Adrenal gland (tissue), 9 donors: ENCODE measurements at regions not wholly inside any gene's neighbourhood (a gene's known extent, or its start where the extent isn't known, plus 50 kb on each side); places are given as distances from the start of the nearest gene placed in this dataset.

Experiments used
- DNase-seq, 7 donors: peaks; one replicate each; pipeline ENCODE4 v3.0.0-alpha.2; 2019 to 2020
- H3K27ac ChIP-seq, 5 donors: fragments of 200-600 bp; sonication (generic) in 4 of 5; 1 replicate in 3 of 5; 2 replicates in 2 of 5; pipeline versions ENCODE4 v1.5.1 to v1.8.0; 2016 to 2020; ENCODE audit warnings: mild to moderate bottlenecking in 1 of 5
- H3K27me3 ChIP-seq: fragments of 200-600 bp; 2 replicates; pipeline ENCODE4 v1.8.0; 2021
- H3K36me3 ChIP-seq, 2 donors: fragments of 200-600 bp; replicated peaks in 1 of 2; 1 replicate in 1 of 2; 2 replicates in 1 of 2; pipeline versions ENCODE4 v1.5.1 to v1.8.0; 2018 to 2022
- H3K4me1 ChIP-seq, 2 donors: fragments of 200-600 bp; replicated peaks in 1 of 2; 1 replicate in 1 of 2; 2 replicates in 1 of 2; pipeline versions ENCODE4 v1.5.1 to v1.8.0; 2018 to 2021
- H3K4me3 ChIP-seq, 4 donors: fragments of 200-600 bp; sonication (generic) in 3 of 4; one replicate each; pipeline ENCODE4 v1.5.1; 2016 to 2018
- H3K9me3 ChIP-seq, 3 donors: fragments of 200-600 bp; sonication (generic) in 1 of 3; replicated peaks in 1 of 3; 1 replicate in 2 of 3; 2 replicates in 1 of 3; pipeline versions ENCODE4 v1.5.1 to v1.8.0; 2016 to 2021
- POLR2A ChIP-seq, 2 donors: fragments of 450-650 bp; IDR thresholded peaks; one replicate each; pipeline ENCODE4 v1.6.1; 2017; ENCODE audit warnings: antibody characterized with exemption in 2 of 2, mild to moderate bottlenecking in 2 of 2, moderate library complexity in 1 of 2
- WGBS, 4 donors: extraction: QIAGEN DNeasy Blood & Tissue Kit in 2 of 4; methylation state at CpG; one replicate each; pipeline versions ENCODE4 v1.1.5 to v1.1.7; 2013 to 2017; 5-methylcytosine and 5-hydroxymethylcytosine counted together
- intact Hi-C, 2 donors: fragments of 100-400 bp; cut with DNase I; formaldehyde crosslinking; loops; one replicate each; pipeline versions ENCODE4 v1.14.1 to v1.15.0; 2022 to 2023
- TF ChIP-seq, protein P1 (sequence below), 6 experiments: fragments of 450-650 bp in 4 of 6; fragments of 200-600 bp in 2 of 6; sonication (generic) in 1 of 6; IDR thresholded peaks; 1 replicate in 5 of 6; 2 replicates in 1 of 6; pipeline versions ENCODE4 v1.5.1 to v1.8.0; 2016 to 2021; ENCODE audit warnings: antibody characterized with exemption in 6 of 6, mild to moderate bottlenecking in 2 of 6, moderate library complexity in 1 of 6
- donor health status: healthy with polysubstance abuse.
- donor health status: Bipolar disorder and iron deficiency.
- donor health status: DM: yes; HTN: yes; CAD: no.
- donor health status: DM: no; HTN: no; CAD: no.
- donor health status: DM: no; HTN: no; CAD: no.

DNA sequence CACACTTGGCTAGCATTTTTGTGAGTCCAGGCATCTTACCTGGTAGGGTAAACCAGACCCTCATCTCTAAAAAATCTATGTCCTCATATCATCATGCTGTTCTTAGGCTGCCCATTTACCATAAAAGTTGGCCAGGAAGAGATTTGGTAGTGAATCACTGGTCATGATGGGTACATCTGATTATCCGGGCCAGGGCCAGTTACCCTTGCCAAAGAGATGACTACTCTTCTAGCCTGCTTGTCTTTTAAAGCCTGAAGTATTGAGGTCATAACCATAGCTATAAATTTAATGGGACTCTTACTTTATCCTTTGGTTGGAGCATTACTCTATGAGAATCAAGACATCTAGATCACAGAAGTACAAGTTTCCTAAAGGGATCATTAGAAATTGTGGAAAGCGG is 276.8 kb downstream of the TENT5A start:
- DNase-seq: no peak
- no peak overlapping the region for H3K4me3 ChIP-seq
- no peaks in the 10 kb centered on the region for H3K9me3 ChIP-seq
- WGBS, 4 donors: 66 to 80% (median 70%) methylated on average over 2 of the region's 2 CpGs
- H3K36me3 ChIP-seq: no peaks in the 10 kb centered on the region
- intact Hi-C loops: no loop called here
- H3K27me3 ChIP-seq: no peaks in the 10 kb centered on the region
- H3K4me1 ChIP-seq: no peaks in the 10 kb centered on the region
- TF ChIP-seq POLR2A (IDR thresholded peaks at IDR 0.05): no peak
- TF ChIP-seq, protein P1, sequence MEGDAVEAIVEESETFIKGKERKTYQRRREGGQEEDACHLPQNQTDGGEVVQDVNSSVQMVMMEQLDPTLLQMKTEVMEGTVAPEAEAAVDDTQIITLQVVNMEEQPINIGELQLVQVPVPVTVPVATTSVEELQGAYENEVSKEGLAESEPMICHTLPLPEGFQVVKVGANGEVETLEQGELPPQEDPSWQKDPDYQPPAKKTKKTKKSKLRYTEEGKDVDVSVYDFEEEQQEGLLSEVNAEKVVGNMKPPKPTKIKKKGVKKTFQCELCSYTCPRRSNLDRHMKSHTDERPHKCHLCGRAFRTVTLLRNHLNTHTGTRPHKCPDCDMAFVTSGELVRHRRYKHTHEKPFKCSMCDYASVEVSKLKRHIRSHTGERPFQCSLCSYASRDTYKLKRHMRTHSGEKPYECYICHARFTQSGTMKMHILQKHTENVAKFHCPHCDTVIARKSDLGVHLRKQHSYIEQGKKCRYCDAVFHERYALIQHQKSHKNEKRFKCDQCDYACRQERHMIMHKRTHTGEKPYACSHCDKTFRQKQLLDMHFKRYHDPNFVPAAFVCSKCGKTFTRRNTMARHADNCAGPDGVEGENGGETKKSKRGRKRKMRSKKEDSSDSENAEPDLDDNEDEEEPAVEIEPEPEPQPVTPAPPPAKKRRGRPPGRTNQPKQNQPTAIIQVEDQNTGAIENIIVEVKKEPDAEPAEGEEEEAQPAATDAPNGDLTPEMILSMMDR (IDR thresholded peaks at IDR 0.05): no peak
- no peak overlapping the region for H3K27ac ChIP-seq

DNA sequence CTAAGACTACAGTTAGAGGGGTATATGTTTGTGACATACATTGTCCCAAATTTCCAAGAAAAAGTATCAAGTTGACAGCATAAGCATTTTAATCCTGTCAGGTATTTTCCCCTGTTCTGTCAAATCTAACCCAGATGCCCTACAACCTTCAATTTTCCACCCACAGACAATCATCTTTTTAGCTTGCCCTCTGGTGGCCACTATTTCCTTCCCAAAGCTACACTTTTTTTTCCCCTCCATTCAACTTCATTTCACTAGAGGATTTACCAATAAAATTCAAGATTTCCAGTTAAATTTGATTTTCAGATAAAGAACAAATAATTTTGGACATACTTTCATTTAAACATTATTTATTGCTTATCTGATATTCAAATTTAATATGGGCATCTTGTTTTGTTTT is 286.6 kb downstream of the TENT5A start:
- H3K27me3 ChIP-seq: no peaks in the 10 kb centered on the region
- intact Hi-C loops: no loop called here
- H3K4me1 ChIP-seq: no peaks in the 10 kb centered on the region
- TF ChIP-seq, protein P1 (IDR thresholded peaks at IDR 0.05): peak; percentile 45 to 70 (median 56)
- no peak for TF ChIP-seq POLR2A (IDR thresholded peaks at IDR 0.05)
- H3K36me3 ChIP-seq: no peaks in the 10 kb centered on the region
- no peaks in the 10 kb centered on the region for H3K9me3 ChIP-seq
- no peak overlapping the region for H3K4me3 ChIP-seq
- peak in 3 of 7 donors; percentile 25 to 33 (median 31) for DNase-seq
- H3K27ac ChIP-seq: no peak overlapping the region

DNA sequence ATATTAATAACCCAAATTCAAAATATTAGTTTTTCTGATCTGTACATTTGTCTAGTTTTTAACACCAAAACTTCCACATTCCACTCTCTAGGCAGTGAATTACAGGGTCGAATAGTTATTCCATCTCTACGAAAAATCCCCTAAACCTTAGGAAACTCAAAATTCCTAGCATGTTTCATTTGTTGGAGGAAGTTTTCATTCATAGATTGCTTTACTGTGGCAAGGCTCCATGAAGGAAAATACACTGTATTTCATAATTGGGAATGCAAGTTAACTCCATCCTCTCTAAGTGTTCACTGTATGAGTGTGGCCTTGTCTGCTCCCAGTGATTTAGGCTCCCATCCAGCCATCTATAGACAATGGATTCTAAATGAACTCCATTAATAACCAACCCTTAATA is 296.1 kb downstream of the TENT5A start:
- H3K27me3 ChIP-seq: no peaks in the 10 kb centered on the region
- TF ChIP-seq, protein P1 (IDR thresholded peaks at IDR 0.05): no peak
- no peak for TF ChIP-seq POLR2A (IDR thresholded peaks at IDR 0.05)
- H3K4me3 ChIP-seq: no peak overlapping the region
- H3K36me3 ChIP-seq: no peaks in the 10 kb centered on the region
- no peak overlapping the region for H3K27ac ChIP-seq
- no peaks in the 10 kb centered on the region for H3K9me3 ChIP-seq
- intact Hi-C loops: no loop called here
- DNase-seq: no peak
- H3K4me1 ChIP-seq: peaks cover 0 to 4% of the 10 kb centered on the region in 2 donors
- 75 to 87% (median 81%) methylated on average over 2 of the region's 2 CpGs for WGBS, 4 donors

DNA sequence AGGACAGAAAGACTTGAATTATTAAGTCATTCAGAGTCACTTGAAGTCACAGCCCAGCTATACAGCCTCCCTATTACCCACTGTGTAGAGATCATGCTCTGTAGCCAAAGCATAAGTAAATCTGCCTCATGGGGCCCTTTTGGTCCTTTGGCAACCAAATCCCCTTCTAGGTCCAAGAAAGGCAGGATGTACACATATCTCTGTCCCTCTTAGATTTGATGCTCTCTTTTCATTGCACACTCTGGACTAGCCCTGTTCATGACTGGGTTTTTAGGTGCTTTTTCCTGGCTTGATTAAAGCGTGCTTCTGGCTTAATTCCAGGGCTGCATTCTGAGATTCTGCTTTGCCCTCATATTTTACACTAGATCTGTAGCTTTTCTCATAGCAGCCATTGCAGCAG is 296.8 kb downstream of the TENT5A start:
- Histone ChIP-seq H3K27ac (no peak overlapping the region), H3K27me3 (no peaks in the 10 kb centered on the region), H3K4me3 (no peak overlapping the region), H3K9me3 (no peaks in the 10 kb centered on the region), H3K4me1 (peaks cover 0 to 8% of the 10 kb centered on the region in 2 donors), H3K36me3 (no peaks in the 10 kb centered on the region)
- no peak for DNase-seq
- 32 to 47% (median 41%) methylated on average over 1 of the region's 1 CpG for WGBS, 4 donors
- TF ChIP-seq, protein P1 (IDR thresholded peaks at IDR 0.05): no peak
- TF ChIP-seq POLR2A (IDR thresholded peaks at IDR 0.05): no peak
- intact Hi-C loops: no loop called here
